Keratinocyte (primary cell): ENCODE measurements at regions not wholly inside any gene's neighbourhood (a gene's known extent, or its start where the extent isn't known, plus 50 kb on each side); places are given as distances from the start of the nearest gene placed in this dataset.

Source experiments
- DNase-seq: peaks from one replicate; pipeline ENCODE4 v3.0.0-alpha.2; 2011; ENCODE audit warnings: low read depth, missing footprints, low spot score
- FAIRE-seq: peaks from 2 replicates; lab custom pipeline; 2011; peaks lifted over from hg19 to GRCh38; lab: Jason Lieb, UNC
- H2AFZ ChIP-seq: 2 replicates; pipeline ENCODE4 v1.6.0; 2012; ENCODE audit warnings: low read length, control low read depth, inconsistent platforms; ENCODE audit not compliant: control insufficient read depth
- H3K27ac ChIP-seq: 2 replicates; pipeline ENCODE4 v1.5.1; 2011; ENCODE audit warnings: low read length; ENCODE audit not compliant: control insufficient read depth, insufficient read depth
- H3K27me3 ChIP-seq: 3 replicates; pipeline ENCODE4 v1.6.0; 2011; ENCODE audit warnings: low read length; ENCODE audit not compliant: control insufficient read depth, insufficient read depth; ENCODE audit errors: extremely low read depth
- H3K36me3 ChIP-seq, 2 experiments: 2 replicates in 1 of 2; 3 replicates in 1 of 2; pipeline ENCODE4 v1.5.1; 2011; ENCODE audit warnings: low read length in 2 of 2, mild to moderate bottlenecking in 1 of 2; ENCODE audit not compliant: control insufficient read depth in 2 of 2, insufficient read depth in 2 of 2; ENCODE audit errors: extremely low read depth in 1 of 2
- H3K4me1 ChIP-seq: 3 replicates; pipeline ENCODE4 v1.5.1; 2011; ENCODE audit warnings: low read length; ENCODE audit not compliant: control insufficient read depth, insufficient read depth; ENCODE audit errors: extremely low read depth
- H3K4me2 ChIP-seq: 3 replicates; pipeline ENCODE4 v1.6.0; 2011; ENCODE audit warnings: low read depth, low read length; ENCODE audit not compliant: control insufficient read depth, insufficient read depth; ENCODE audit errors: extremely low read depth
- H3K4me3 ChIP-seq, 3 experiments: fragments of 200-600 bp in 1 of 3; sonication (generic) in 1 of 3; 2 replicates in 2 of 3; 3 replicates in 1 of 3; pipeline ENCODE4 v1.5.1; 2011 to 2016; ENCODE audit warnings: low read length in 3 of 3, mild to moderate bottlenecking in 3 of 3, control low read depth in 2 of 3, inconsistent platforms in 1 of 3, low read depth in 1 of 3, mixed read lengths in 1 of 3, mixed run types in 1 of 3, moderate library complexity in 1 of 3; ENCODE audit not compliant: control insufficient read depth in 2 of 3, insufficient read depth in 2 of 3; ENCODE audit errors: extremely low read depth in 1 of 3
- H3K79me2 ChIP-seq: 2 replicates; pipeline ENCODE4 v1.6.0; 2012; ENCODE audit warnings: low read length; ENCODE audit not compliant: control insufficient read depth, insufficient read depth
- H3K9ac ChIP-seq: 3 replicates; pipeline ENCODE4 v1.6.0; 2011; ENCODE audit warnings: low read length; ENCODE audit not compliant: control insufficient read depth, insufficient read depth; ENCODE audit errors: extremely low read depth
- H3K9me1 ChIP-seq: 3 replicates; pipeline ENCODE4 v1.6.0; 2011; ENCODE audit warnings: low read length; ENCODE audit not compliant: control insufficient read depth, insufficient read depth; ENCODE audit errors: extremely low read depth
- H3K9me3 ChIP-seq: 2 replicates; pipeline ENCODE4 v1.5.1; 2012; ENCODE audit warnings: low read depth, low read length; ENCODE audit not compliant: control insufficient read depth
- H4K20me1 ChIP-seq: 3 replicates; pipeline ENCODE4 v1.6.0; 2011; ENCODE audit warnings: low read length; ENCODE audit not compliant: control insufficient read depth, insufficient read depth; ENCODE audit errors: extremely low read depth
- CTCF ChIP-seq, 3 experiments: IDR thresholded peaks in 1 of 3; conservative IDR thresholded peaks in 1 of 3; optimal IDR thresholded peaks in 1 of 3; 2 replicates in 2 of 3; 3 replicates in 1 of 3; pipeline versions ENCODE3 to v1.5.1; 2011; ENCODE audit warnings: low read length in 3 of 3, mild to moderate bottlenecking in 3 of 3, moderate library complexity in 2 of 3, control low read depth in 1 of 3, inconsistent platforms in 1 of 3; ENCODE audit not compliant: insufficient read depth in 2 of 3; ENCODE audit errors: extremely low read depth in 1 of 3
- EZH2 ChIP-seq: IDR thresholded peaks from one replicate; pipeline ENCODE4 v1.6.1; 2012; ENCODE audit warnings: inconsistent platforms, mild to moderate bottlenecking, low read length, moderate library complexity
- dilution Hi-C: fragments of 300-500 bp; cut with MboI; formaldehyde crosslinking; loops from one replicate; pipeline ENCODE4 v1.7.0; 2020; ENCODE audit warnings: low sequenced_read_pairs; ENCODE audit not compliant: extremely low pct_ligation_motif_present

DNA sequence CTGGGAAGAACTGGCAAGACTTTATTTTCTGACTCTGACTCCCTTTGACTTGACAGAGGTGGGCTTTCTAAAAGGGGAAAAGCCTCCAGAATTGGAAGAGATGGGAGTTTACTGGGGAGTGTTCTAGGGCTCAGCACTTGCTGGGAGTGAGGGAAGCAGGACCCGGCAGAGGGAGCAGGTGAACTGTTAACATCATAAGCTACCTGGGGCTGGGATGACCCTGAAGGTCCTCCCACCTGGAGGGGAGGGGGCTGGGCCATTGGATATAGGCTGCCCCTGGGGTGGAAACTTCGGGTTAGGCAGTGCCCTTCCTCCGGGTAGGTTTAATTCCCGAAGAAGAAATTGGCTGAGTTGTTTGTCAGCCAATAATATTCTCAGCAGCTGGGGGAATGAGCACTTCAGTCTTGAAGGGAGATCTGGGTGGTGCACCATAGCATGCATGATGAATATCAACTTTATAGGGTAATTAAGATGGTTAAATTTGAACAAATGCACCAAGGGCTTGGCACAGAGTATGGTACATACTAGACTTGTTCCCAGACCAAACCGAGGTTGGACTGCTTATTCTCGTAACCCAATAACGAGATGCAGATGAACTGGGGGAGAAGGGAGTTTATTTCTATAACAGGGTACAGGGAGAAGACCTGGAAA is 337.0 kb downstream of the HAPSTR1 start:
- H3K4me3 ChIP-seq, result no peak overlapping the region
- dilution Hi-C loops, result no loop called here
- FAIRE-seq, result no peak

GRCh38 chr16:9429646-9430330 is 338.3 kb downstream of the HAPSTR1 start:
- Histone ChIP-seq H3K4me2 (no peak overlapping the region), H3K9me1 (no peaks in the 10 kb centered on the region), H3K27me3 (no peaks in the 10 kb centered on the region), H4K20me1 (no peaks in the 10 kb centered on the region), H3K27ac (no peak overlapping the region), H3K79me2 (no peaks in the 10 kb centered on the region), H3K9ac (no peak overlapping the region), H3K4me1 (no peaks in the 10 kb centered on the region), H3K4me3 (no peak overlapping the region), H3K36me3 (no peaks in the 10 kb centered on the region), H2AFZ (no peak overlapping the region), H3K9me3 (no peaks in the 10 kb centered on the region)
- FAIRE-seq, result no peak
- dilution Hi-C loops, result no loop called here
- TF ChIP-seq EZH2 (no peak), CTCF (optimal IDR thresholded peaks at IDR 0.05 in 1 of 3, IDR thresholded peaks at IDR 0.05 in 1 of 3, conservative IDR thresholded peaks at IDR 0.05 in 1 of 3; ENCODE audit: extremely low read depth in 1 of 3, insufficient read depth in 2 of 3, low read length in 3 of 3) (no peak)
- DNase-seq, result no peak

More for the DNA sequence above, 337.0 kb downstream of the HAPSTR1 start:
- Histone ChIP-seq H3K27ac (no peak overlapping the region), H2AFZ (no peak overlapping the region), H3K9me1 (no peaks in the 10 kb centered on the region), H3K9ac (no peak overlapping the region), H3K36me3 (no peaks in the 10 kb centered on the region), H3K4me2 (no peak overlapping the region), H3K9me3 (no peaks in the 10 kb centered on the region), H4K20me1 (no peaks in the 10 kb centered on the region), H3K79me2 (no peaks in the 10 kb centered on the region), H3K4me1 (no peaks in the 10 kb centered on the region), H3K27me3 (no peaks in the 10 kb centered on the region)
- no peak for DNase-seq
- no peak for TF ChIP-seq CTCF (optimal IDR thresholded peaks at IDR 0.05 in 1 of 3, IDR thresholded peaks at IDR 0.05 in 1 of 3, conservative IDR thresholded peaks at IDR 0.05 in 1 of 3; ENCODE audit: extremely low read depth in 1 of 3, insufficient read depth in 2 of 3, low read length in 3 of 3)
- TF ChIP-seq EZH2, result no peak
